Loucy (cell line): ENCODE measurements at regions not wholly inside any gene's neighbourhood (a gene's known extent, or its start where the extent isn't known, plus 50 kb on each side); places are given as distances from the start of the nearest gene placed in this dataset.

Source experiments
- H2AFZ ChIP-seq: fragments of 200-600 bp; sonication (generic); 2 replicates; pipeline ENCODE4 v1.6.0; 2016; ENCODE audit warnings: antibody characterized with exemption, mild to moderate bottlenecking, low read length, moderate library complexity
- H3F3A ChIP-seq: fragments of 200-600 bp; 2 replicates; pipeline ENCODE4 v1.6.0; 2016; ENCODE audit warnings: antibody characterized with exemption, low read depth, mild to moderate bottlenecking
- H3K27me3 ChIP-seq: fragments of 200-600 bp; sonication (generic); 2 replicates; pipeline ENCODE4 v1.6.1; 2014; ENCODE audit warnings: low read length, mild to moderate bottlenecking; ENCODE audit not compliant: insufficient read depth, poor library complexity, severe bottlenecking
- H3K36me3 ChIP-seq: fragments of 200-600 bp; sonication (generic); 2 replicates; pipeline ENCODE4 v1.6.1; 2016; ENCODE audit warnings: low read length; ENCODE audit not compliant: insufficient read depth
- H3K4me1 ChIP-seq: fragments of 200-600 bp; sonication (generic); 2 replicates; pipeline ENCODE4 v1.5.1; 2014; ENCODE audit warnings: low read length, mild to moderate bottlenecking; ENCODE audit not compliant: insufficient read depth, poor library complexity, severe bottlenecking
- H3K4me2 ChIP-seq: fragments of 200-600 bp; sonication (generic); 2 replicates; pipeline ENCODE4 v1.6.0; 2014; ENCODE audit warnings: antibody characterized with exemption, low read length, low read depth, mild to moderate bottlenecking; ENCODE audit not compliant: poor library complexity, severe bottlenecking
- H3K4me3 ChIP-seq: fragments of 200-600 bp; sonication (generic); 2 replicates; pipeline ENCODE4 v1.5.1; 2014; ENCODE audit warnings: low read length, mild to moderate bottlenecking, mixed read lengths; ENCODE audit not compliant: poor library complexity, severe bottlenecking
- H3K79me2 ChIP-seq: fragments of 200-600 bp; sonication (generic); 2 replicates; pipeline ENCODE4 v1.6.1; 2014; ENCODE audit warnings: low read length; ENCODE audit not compliant: insufficient read depth
- H3K9ac ChIP-seq: fragments of 200-600 bp; sonication (generic); 2 replicates; pipeline ENCODE4 v1.6.0; 2014; ENCODE audit warnings: mild to moderate bottlenecking, low read depth, low read length, moderate library complexity; ENCODE audit not compliant: poor library complexity, severe bottlenecking
- H3K9me2 ChIP-seq: fragments of 200-600 bp; sonication (generic); replicated peaks from 2 replicates; pipeline ENCODE4 v1.6.1; 2016; ENCODE audit warnings: low read depth, low read length, mixed read lengths
- H3K9me3 ChIP-seq: fragments of 200-600 bp; sonication (generic); 2 replicates; pipeline ENCODE4 v1.6.1; 2014; ENCODE audit warnings: mild to moderate bottlenecking, antibody characterized with exemption, low read length, low read depth; ENCODE audit not compliant: insufficient read depth
- H4K20me1 ChIP-seq: fragments of 200-600 bp; sonication (generic); 2 replicates; pipeline ENCODE4 v1.6.0; 2014; ENCODE audit warnings: antibody characterized with exemption, low read length, mild to moderate bottlenecking; ENCODE audit not compliant: insufficient read depth, poor library complexity, severe bottlenecking
- CTCF ChIP-seq: fragments of 200-600 bp; sonication (generic); conservative IDR thresholded peaks from 2 replicates; pipeline ENCODE4 v1.5.1; 2014; ENCODE audit warnings: mild to moderate bottlenecking, antibody characterized with exemption, low read length
- EZH2phosphoT487 ChIP-seq: fragments of 200-600 bp; IDR thresholded peaks from 2 replicates; pipeline ENCODE4 v1.6.1; 2018; ENCODE audit warnings: antibody characterized with exemption, mild to moderate bottlenecking, moderate library complexity, borderline replicate concordance

- Histone ChIP-seq H3K9ac (no peak overlapping the region), H4K20me1 (no peaks in the 10 kb centered on the region), H3K79me2 (no peaks in the 10 kb centered on the region), H3K36me3 (no peaks in the 10 kb centered on the region), H3K9me3 (no peaks in the 10 kb centered on the region), H3K4me1 (no peaks in the 10 kb centered on the region), H3K9me2 (0 out of 2 replicates have a peak, but pooled peaks cover 4% of the 10 kb centered on the region), H3K27me3 (no peaks in the 10 kb centered on the region), H3K4me2 (no peak overlapping the region), H3F3A (no peaks in the 10 kb centered on the region), H2AFZ (no peak overlapping the region), H3K4me3 (no peak overlapping the region)
- TF ChIP-seq CTCF = no peak
- TF ChIP-seq EZH2phosphoT487 = no peak
Measured at GRCh38 chr3:81080608-81081007, 680.8 kb downstream of the GBE1 start.

GRCh38 chr3:81072591-81072990 lies 688.9 kb downstream of the GBE1 start:
- no peak for TF ChIP-seq EZH2phosphoT487
- TF ChIP-seq CTCF = no peak
- no peaks in the 10 kb centered on the region; the same call in 1 of the 2 replicates for H3K9me2 ChIP-seq
- no peaks in the 10 kb centered on the region for H3K36me3 ChIP-seq
- H3K79me2 ChIP-seq = no peaks in the 10 kb centered on the region
- no peaks in the 10 kb centered on the region for H3K4me1 ChIP-seq
- H2AFZ ChIP-seq = no peak overlapping the region
- H3K4me2 ChIP-seq = no peak overlapping the region
- H3K9me3 ChIP-seq = no peaks in the 10 kb centered on the region
- no peak overlapping the region for H3K4me3 ChIP-seq
- H3K27me3 ChIP-seq = no peaks in the 10 kb centered on the region
- H3K9ac ChIP-seq = no peak overlapping the region
- H4K20me1 ChIP-seq = no peaks in the 10 kb centered on the region
- no peaks in the 10 kb centered on the region for H3F3A ChIP-seq

GRCh38 chr3:81068546-81068945 lies 692.9 kb downstream of the GBE1 start:
- Histone ChIP-seq H3K9me3 (no peaks in the 10 kb centered on the region), H3K4me1 (no peaks in the 10 kb centered on the region), H3K79me2 (no peaks in the 10 kb centered on the region), H3F3A (no peaks in the 10 kb centered on the region), H3K4me2 (no peak overlapping the region), H4K20me1 (no peaks in the 10 kb centered on the region), H3K9me2 (no peaks in the 10 kb centered on the region; the same call in 1 of the 2 replicates), H2AFZ (no peak overlapping the region), H3K27me3 (no peaks in the 10 kb centered on the region), H3K4me3 (no peak overlapping the region), H3K36me3 (no peaks in the 10 kb centered on the region), H3K9ac (no peak overlapping the region)
- TF ChIP-seq CTCF (no peak), EZH2phosphoT487 (no peak)
